CD4-positive, alpha-beta memory T cell (primary cell): ENCODE measurements at regions not wholly inside any gene's neighbourhood (a gene's known extent, or its start where the extent isn't known, plus 50 kb on each side); places are given as distances from the start of the nearest gene placed in this dataset.
"Not testable (repeated sequence)": the region's sequence is repeated elsewhere in the genome, so short reads cannot be mapped to it uniquely, and the experiment has no call there.

Experiments
- CTCF ChIA-PET: fragments of 350-600 bp; sonication (Branson Sonifier 250); formaldehyde crosslinking; loops from one replicate; lab custom pipeline; 2021; ENCODE audit warnings: inconsistent platforms; ENCODE audit not compliant: partially characterized antibody; lab: Charles Lee
- POLR2A ChIA-PET: fragments of 350-600 bp; sonication (Branson Sonifier 250); formaldehyde crosslinking; loops from one replicate; lab custom pipeline; 2021; ENCODE audit not compliant: partially characterized antibody; lab: Charles Lee
- DNase-seq, 5 donors: peaks; one replicate each; pipeline versions ENCODE4 v3.0.0 to v3.0.0-alpha.2; 2020 to 2022; ENCODE audit warnings: mixed read lengths in 1 of 5
- H3K27ac ChIP-seq: one replicate; pipeline ENCODE4 v1.7.0; 2013; ENCODE audit warnings: low read depth, low read length
- H3K27me3 ChIP-seq: 2 replicates; pipeline ENCODE4 v1.7.0; 2013; ENCODE audit warnings: mild to moderate bottlenecking, low read length, moderate library complexity; ENCODE audit not compliant: insufficient read depth
- H3K36me3 ChIP-seq: 2 replicates; pipeline ENCODE4 v1.7.0; 2013; ENCODE audit warnings: mild to moderate bottlenecking, low read length, moderate library complexity; ENCODE audit not compliant: insufficient read depth
- H3K4me1 ChIP-seq: 2 replicates; pipeline ENCODE4 v1.7.0; 2013; ENCODE audit warnings: mild to moderate bottlenecking, low read length, moderate library complexity; ENCODE audit not compliant: insufficient read depth
- H3K4me3 ChIP-seq, 2 donors: one replicate each; pipeline ENCODE4 v1.7.0; 2013; ENCODE audit warnings: low read length in 2 of 2, mild to moderate bottlenecking in 1 of 2
- H3K9me3 ChIP-seq, 2 donors: one replicate each; pipeline ENCODE4 v1.7.0; 2013; ENCODE audit warnings: low read length in 2 of 2, control low read depth in 1 of 2; ENCODE audit not compliant: control insufficient read depth in 1 of 2
- H3K27ac Mint-ChIP-seq, 7 donors: one replicate each; pipeline ENCODE4 v1.8.0; 2020 to 2021; ENCODE audit warnings: mixed read lengths in 7 of 7, mild to moderate bottlenecking in 6 of 7, inconsistent platforms in 3 of 7, moderate library complexity in 3 of 7
- H3K27me3 Mint-ChIP-seq, 2 donors: one replicate each; pipeline ENCODE4 v1.8.0; 2020 to 2021; ENCODE audit warnings: mixed read lengths in 2 of 2
- H3K36me3 Mint-ChIP-seq, 2 donors: one replicate each; pipeline ENCODE4 v1.8.0; 2020 to 2021; ENCODE audit warnings: mixed read lengths in 2 of 2, inconsistent platforms in 1 of 2, mild to moderate bottlenecking in 1 of 2
- H3K4me1 Mint-ChIP-seq, 4 donors: one replicate each; pipeline ENCODE4 v1.8.0; 2020 to 2021; ENCODE audit warnings: mixed read lengths in 4 of 4, mild to moderate bottlenecking in 1 of 4
- H3K4me3 Mint-ChIP-seq, 8 donors: one replicate each; pipeline ENCODE4 v1.8.0; 2020 to 2021; ENCODE audit warnings: mixed read lengths in 8 of 8, mild to moderate bottlenecking in 7 of 8, moderate library complexity in 6 of 8, inconsistent platforms in 3 of 8
- H3K9me3 Mint-ChIP-seq, 8 donors: one replicate each; pipeline ENCODE4 v1.8.0; 2020 to 2021; ENCODE audit warnings: mixed read lengths in 8 of 8, mild to moderate bottlenecking in 5 of 8, inconsistent platforms in 3 of 8, moderate library complexity in 1 of 8
- intact Hi-C: fragments of 100-400 bp; cut with micrococcal nuclease; formaldehyde crosslinking; loops from one replicate; pipeline ENCODE4 v1.15.1; 2023

DNA sequence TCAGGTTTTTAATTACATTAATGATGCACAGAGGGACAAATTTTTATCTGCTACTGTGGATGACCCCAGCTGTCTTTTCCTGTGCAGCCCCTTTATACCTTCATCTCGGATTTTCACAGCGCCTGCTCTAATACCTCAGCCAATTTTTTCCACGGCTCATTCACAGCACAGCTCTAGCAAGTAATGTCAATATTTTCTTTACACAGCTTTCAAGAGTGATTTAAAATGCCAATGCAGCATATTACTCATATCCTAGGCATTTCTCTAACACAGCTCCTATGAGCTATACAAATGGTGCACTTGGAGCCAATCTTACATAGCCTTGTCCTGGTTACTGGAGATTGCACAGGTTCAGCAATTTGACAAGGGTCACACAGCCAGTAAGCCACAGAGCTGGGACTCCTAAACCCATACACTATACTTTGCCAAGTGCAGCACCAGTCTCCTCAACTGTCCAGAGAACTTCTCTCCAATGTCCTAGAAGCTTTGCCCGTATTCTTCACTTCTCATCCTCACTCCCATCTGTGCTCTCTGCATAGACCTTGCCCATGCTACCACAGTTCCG is 661.8 kb downstream of the DTWD2 start:
- Mint-ChIP-seq H3K36me3 (no peaks in the 10 kb centered on the region), H3K4me3 (no peak overlapping the region), H3K27me3 (peaks cover 0 to 1% of the 10 kb centered on the region in 2 donors), H3K4me1 (no peaks in the 10 kb centered on the region), H3K27ac (no peak overlapping the region), H3K9me3 (peaks cover 0 to 13% (median 8%) of the 10 kb centered on the region in 8 donors)
- CTCF ChIA-PET: no interaction called here
- no peak overlapping the region for H3K27ac ChIP-seq
- no peaks in the 10 kb centered on the region for H3K36me3 ChIP-seq
- DNase-seq: peak in 1 of 5 donors; percentile 13
- H3K4me3 ChIP-seq: no peak overlapping the region
- no peaks in the 10 kb centered on the region for H3K27me3 ChIP-seq
- POLR2A ChIA-PET: no interaction called here
- H3K4me1 ChIP-seq: no peaks in the 10 kb centered on the region
- no peaks in the 10 kb centered on the region for H3K9me3 ChIP-seq
- intact Hi-C loops: no loop called here

GRCh38 chr5:118325931-118326330 is 662.4 kb downstream of the DTWD2 start:
- intact Hi-C loops: no loop called here
- no peaks in the 10 kb centered on the region for H3K27me3 ChIP-seq
- Mint-ChIP-seq H3K9me3 (peaks cover under 1 to 14% (median 9%) of the 10 kb centered on the region in 8 donors), H3K36me3 (no peaks in the 10 kb centered on the region), H3K4me3 (no peak overlapping the region), H3K27ac (no peak overlapping the region), H3K4me1 (no peaks in the 10 kb centered on the region), H3K27me3 (peaks cover 0 to 1% of the 10 kb centered on the region in 2 donors)
- H3K27ac ChIP-seq: no peak overlapping the region
- H3K4me3 ChIP-seq: no peak overlapping the region
- H3K9me3 ChIP-seq: no peaks in the 10 kb centered on the region
- H3K36me3 ChIP-seq: no peaks in the 10 kb centered on the region
- ChIA-PET CTCF (no interaction called here), POLR2A (no interaction called here)
- H3K4me1 ChIP-seq: no peaks in the 10 kb centered on the region
- no peak for DNase-seq

DNA sequence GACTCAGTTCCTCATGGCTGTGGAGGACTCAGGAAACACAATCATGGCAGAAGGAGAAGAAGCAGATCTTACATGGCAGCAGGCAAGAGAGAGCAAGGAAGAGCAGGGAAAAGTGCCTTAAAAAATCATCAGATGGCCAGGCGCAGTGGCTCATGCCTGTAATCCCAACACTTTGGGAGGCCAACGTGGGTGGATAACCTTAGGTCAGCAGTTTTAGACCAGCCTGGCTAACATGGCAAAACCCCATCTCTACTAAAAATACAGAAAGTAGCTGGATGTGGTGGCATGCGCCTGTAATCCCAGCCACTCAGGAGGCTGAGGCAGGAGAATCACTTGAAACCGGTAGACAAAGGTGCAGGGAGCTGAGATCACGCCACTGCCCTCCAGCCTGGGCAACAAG is 664.6 kb downstream of the DTWD2 start:
- H3K27ac Mint-ChIP-seq, H3K36me3 Mint-ChIP-seq, H3K4me3 Mint-ChIP-seq, H3K4me3 ChIP-seq, H3K27me3 ChIP-seq, intact Hi-C loops, H3K4me1 Mint-ChIP-seq, DNase-seq, CTCF ChIA-PET, H3K27ac ChIP-seq, H3K4me1 ChIP-seq, H3K9me3 ChIP-seq, POLR2A ChIA-PET, H3K27me3 Mint-ChIP-seq, H3K36me3 ChIP-seq: not testable (repeated sequence)
- H3K9me3 Mint-ChIP-seq: peaks cover 2 to 19% (median 10%) of the 10 kb centered on the region in 8 donors

DNA sequence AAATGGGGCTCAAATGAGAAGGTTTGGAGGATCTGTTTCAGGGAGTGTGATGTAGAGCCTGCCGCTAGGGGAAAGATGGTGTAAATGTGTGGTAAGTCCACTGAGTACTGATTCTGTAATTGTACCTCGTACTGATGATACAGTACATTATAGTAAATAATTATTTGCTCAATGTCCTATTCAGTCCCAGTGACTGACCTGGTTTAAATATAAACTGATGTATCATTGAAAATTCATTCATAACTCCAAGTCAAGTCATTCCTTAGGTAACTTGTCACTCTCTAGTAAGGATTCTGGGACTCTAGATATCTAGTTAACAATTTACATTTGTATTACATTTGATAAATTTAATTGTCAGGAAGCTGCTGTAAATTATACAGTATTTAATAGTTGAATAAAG is 667.3 kb downstream of the DTWD2 start:
- H3K36me3 ChIP-seq: no peaks in the 10 kb centered on the region
- CTCF ChIA-PET: no interaction called here
- DNase-seq: no peak

DNA sequence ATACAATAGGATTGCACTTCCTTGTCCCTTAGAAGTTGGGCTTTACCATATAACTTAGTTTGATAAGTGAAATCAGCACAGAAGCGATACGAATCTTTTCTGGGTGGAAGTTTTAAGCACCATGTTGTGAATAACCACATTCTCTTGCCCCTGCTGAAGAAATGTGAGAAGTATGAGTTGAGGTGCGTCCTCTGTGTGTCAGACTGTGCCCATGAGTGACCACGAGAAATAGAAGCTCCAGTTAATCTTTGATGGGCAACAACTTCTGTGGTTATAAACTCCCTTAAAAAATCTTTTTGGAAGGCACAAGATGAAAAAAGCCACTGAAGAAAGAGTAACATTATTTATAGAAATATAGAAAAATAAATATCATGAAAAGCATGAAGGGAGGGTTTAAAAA is 668.2 kb downstream of the DTWD2 start:
- Histone ChIP-seq H3K36me3 (no peaks in the 10 kb centered on the region), H3K27ac (no peak overlapping the region), H3K9me3 (no peaks in the 10 kb centered on the region), H3K4me1 (no peaks in the 10 kb centered on the region), H3K27me3 (no peaks in the 10 kb centered on the region), H3K4me3 (no peak overlapping the region)
- DNase-seq: no peak
- Mint-ChIP-seq H3K9me3 (peaks cover 2 to 19% (median 10%) of the 10 kb centered on the region in 8 donors), H3K27me3 (peaks cover 0 to 1% of the 10 kb centered on the region in 2 donors), H3K4me3 (no peak overlapping the region), H3K4me1 (no peaks in the 10 kb centered on the region), H3K36me3 (no peaks in the 10 kb centered on the region), H3K27ac (no peak overlapping the region)
- POLR2A ChIA-PET: no interaction called here
- CTCF ChIA-PET: no interaction called here
- intact Hi-C loops: no loop called here

More for the DNA sequence above, 667.3 kb downstream of the DTWD2 start:
- Mint-ChIP-seq H3K9me3 (peaks cover 2 to 19% (median 10%) of the 10 kb centered on the region in 8 donors), H3K4me1 (no peaks in the 10 kb centered on the region), H3K36me3 (no peaks in the 10 kb centered on the region), H3K4me3 (no peak overlapping the region), H3K27me3 (peaks cover 0 to 1% of the 10 kb centered on the region in 2 donors), H3K27ac (no peak overlapping the region)
- Histone ChIP-seq H3K27me3 (no peaks in the 10 kb centered on the region), H3K4me3 (no peak overlapping the region), H3K9me3 (no peaks in the 10 kb centered on the region), H3K27ac (no peak overlapping the region), H3K4me1 (no peaks in the 10 kb centered on the region)
- POLR2A ChIA-PET: no interaction called here
- intact Hi-C loops: no loop called here

- no peak for DNase-seq
- no peak overlapping the region for H3K4me3 Mint-ChIP-seq
- ChIA-PET CTCF (no interaction called here), POLR2A (no interaction called here)
- intact Hi-C loops: no loop called here
- H3K4me1 Mint-ChIP-seq: no peaks in the 10 kb centered on the region
- peaks cover 0 to 7% (median 1%) of the 10 kb centered on the region in 8 donors for H3K9me3 Mint-ChIP-seq
- Histone ChIP-seq H3K27ac (no peak overlapping the region), H3K4me3 (no peak overlapping the region), H3K9me3 (no peaks in the 10 kb centered on the region), H3K4me1 (no peaks in the 10 kb centered on the region), H3K27me3 (no peaks in the 10 kb centered on the region), H3K36me3 (no peaks in the 10 kb centered on the region)
- no peak overlapping the region for H3K27ac Mint-ChIP-seq
- H3K36me3 Mint-ChIP-seq: no peaks in the 10 kb centered on the region
- H3K27me3 Mint-ChIP-seq: no peaks in the 10 kb centered on the region
These were observed 673.4 kb downstream of the DTWD2 start for GRCh38 chr5:118314931-118315330.

DNA sequence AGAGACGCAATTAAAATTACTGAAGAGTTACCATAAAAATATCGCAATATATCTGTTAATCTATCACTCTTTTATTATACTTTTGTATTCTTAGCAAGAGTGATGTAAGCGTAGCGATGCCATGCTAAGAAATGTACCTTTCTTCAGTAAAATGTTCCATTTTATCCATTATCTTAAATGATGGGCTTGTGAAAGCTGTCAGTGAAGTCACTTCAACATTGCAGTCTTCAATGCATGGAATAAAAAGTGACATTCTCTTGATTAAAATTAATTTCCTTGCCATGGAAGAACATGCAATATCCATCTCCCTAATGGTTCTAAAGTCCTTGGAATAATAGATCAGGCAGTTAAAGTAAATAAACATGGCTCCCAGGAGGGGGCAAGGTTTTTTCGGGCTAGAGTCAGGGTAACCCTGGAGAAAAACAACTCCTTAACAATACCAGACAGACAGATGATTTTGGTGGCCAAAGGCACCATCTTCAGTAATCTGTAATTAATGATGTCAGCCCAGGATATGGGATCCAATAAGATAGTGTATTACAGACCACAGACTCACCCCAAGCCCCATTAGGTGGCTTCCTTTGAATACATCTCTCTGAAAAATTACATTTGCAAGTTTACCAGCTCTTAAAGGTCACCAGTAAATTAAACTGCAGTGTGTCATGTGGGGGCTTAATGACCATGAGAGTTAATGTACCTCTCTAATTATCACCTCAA is 677.1 kb downstream of the DTWD2 start:
- intact Hi-C loops: no loop called here
- ChIA-PET POLR2A (no interaction called here), CTCF (no interaction called here)
- DNase-seq: no peak
- H3K9me3 ChIP-seq: no peaks in the 10 kb centered on the region
- no peaks in the 10 kb centered on the region for H3K36me3 ChIP-seq
- H3K4me3 ChIP-seq: no peak overlapping the region
- Mint-ChIP-seq H3K27me3 (no peaks in the 10 kb centered on the region), H3K36me3 (no peaks in the 10 kb centered on the region), H3K9me3 (peaks cover 0 to 6% (median 2%) of the 10 kb centered on the region in 8 donors), H3K27ac (no peak overlapping the region), H3K4me1 (no peaks in the 10 kb centered on the region), H3K4me3 (no peak overlapping the region)
- no peak overlapping the region for H3K27ac ChIP-seq
- H3K4me1 ChIP-seq: no peaks in the 10 kb centered on the region
- H3K27me3 ChIP-seq: no peaks in the 10 kb centered on the region
